GM23248 (cell line): ENCODE measurements at regions not wholly inside any gene's neighbourhood (a gene's known extent, or its start where the extent isn't known, plus 50 kb on each side); places are given as distances from the start of the nearest gene placed in this dataset.

Source experiments
- DNase-seq: peaks from one replicate; pipeline ENCODE4 v3.0.0-alpha.2; 2015
- H2AFZ ChIP-seq: fragments of 200-600 bp; sonication (generic); 2 replicates; pipeline ENCODE4 v1.6.1; 2016; ENCODE audit warnings: antibody characterized with exemption
- H3F3A ChIP-seq: fragments of 200-600 bp; sonication (generic); 2 replicates; pipeline ENCODE4 v1.6.1; 2016; ENCODE audit warnings: mild to moderate bottlenecking, antibody characterized with exemption, mixed run types; ENCODE audit not compliant: insufficient read depth
- H3K27ac ChIP-seq: fragments of 200-600 bp; sonication (generic); 2 replicates; pipeline ENCODE4 v1.5.1; 2016; ENCODE audit warnings: mild to moderate bottlenecking
- H3K27me3 ChIP-seq: fragments of 200-600 bp; sonication (generic); replicated peaks from 2 replicates; pipeline ENCODE4 v1.6.1; 2016; ENCODE audit warnings: mild to moderate bottlenecking; ENCODE audit not compliant: insufficient read depth
- H3K36me3 ChIP-seq: fragments of 200-600 bp; sonication (generic); 2 replicates; pipeline ENCODE4 v1.6.1; 2016; ENCODE audit warnings: low read depth, mild to moderate bottlenecking
- H3K4me1 ChIP-seq: fragments of 200-600 bp; sonication (generic); 2 replicates; pipeline ENCODE4 v1.6.1; 2016; ENCODE audit warnings: mild to moderate bottlenecking; ENCODE audit not compliant: insufficient read depth
- H3K4me2 ChIP-seq: fragments of 200-600 bp; sonication (generic); one replicate; pipeline ENCODE4 v1.6.1; 2016; ENCODE audit warnings: mild to moderate bottlenecking; ENCODE audit not compliant: unreplicated experiment
- H3K4me3 ChIP-seq: fragments of 200-600 bp; sonication (generic); 2 replicates; pipeline ENCODE4 v1.5.1; 2016; ENCODE audit warnings: mild to moderate bottlenecking
- H3K79me2 ChIP-seq: fragments of 200-600 bp; sonication (generic); 2 replicates; pipeline ENCODE4 v1.6.1; 2016; ENCODE audit warnings: mild to moderate bottlenecking; ENCODE audit not compliant: insufficient read depth
- H3K9ac ChIP-seq: fragments of 200-600 bp; sonication (generic); 2 replicates; pipeline ENCODE4 v1.6.1; 2016; ENCODE audit warnings: mild to moderate bottlenecking
- H3K9me2 ChIP-seq: fragments of 200-600 bp; sonication (generic); 2 replicates; pipeline ENCODE4 v1.6.1; 2016; ENCODE audit warnings: mixed run types, mild to moderate bottlenecking, moderate library complexity; ENCODE audit not compliant: insufficient read depth
- H3K9me3 ChIP-seq: fragments of 200-600 bp; sonication (generic); one replicate; pipeline ENCODE4 v1.6.1; 2017; ENCODE audit warnings: low read depth
- H4K20me1 ChIP-seq: fragments of 200-600 bp; sonication (generic); 2 replicates; pipeline ENCODE4 v1.6.0; 2016; ENCODE audit not compliant: insufficient read depth
- EZH2 ChIP-seq: fragments of 200-600 bp; sonication (generic); IDR thresholded peaks from 2 replicates; pipeline ENCODE4 v1.6.1; 2018; ENCODE audit warnings: antibody characterized with exemption, mild to moderate bottlenecking; ENCODE audit not compliant: insufficient read depth, poor library complexity, severe bottlenecking
- EZH2phosphoT487 ChIP-seq: fragments of 200-600 bp; sonication (generic); IDR thresholded peaks from 2 replicates; pipeline ENCODE4 v1.6.1; 2018; ENCODE audit warnings: antibody characterized with exemption, moderate library complexity, mild to moderate bottlenecking, low read depth; ENCODE audit not compliant: insufficient read depth
- WGBS, 2 experiments: methylation state at CpG; one replicate each; pipeline ENCODE4 v1.1.6; 2015 to 2017; ENCODE audit warnings: low lambda C conversion rate in 2 of 2, low coverage in 1 of 2; ENCODE audit errors: missing lambda C conversion rate in 2 of 2; 5-methylcytosine and 5-hydroxymethylcytosine counted together
- in situ Hi-C: fragments of 300-500 bp; cut with MboI; formaldehyde crosslinking; loops from 2 replicates; pipeline ENCODE4 v1.15.0; 2020

- Histone ChIP-seq H2AFZ (no peak overlapping the region), H3K27ac (no peak overlapping the region), H3K4me1 (no peaks in the 10 kb centered on the region), H3K27me3 (no peaks in the 10 kb centered on the region), H3K36me3 (no peaks in the 10 kb centered on the region), H3K9me3 (no peaks in the 10 kb centered on the region), H3K9me2 (no peaks in the 10 kb centered on the region), H3K79me2 (no peaks in the 10 kb centered on the region), H3F3A (no peaks in the 10 kb centered on the region), H3K9ac (no peak overlapping the region), H3K4me3 (no peak overlapping the region), H4K20me1 (no peaks in the 10 kb centered on the region), H3K4me2 (no peak overlapping the region)
- TF ChIP-seq EZH2phosphoT487 (no peak), EZH2 (no peak)
- in situ Hi-C loops: loop anchor here (10.0 to 25.0 kb wide), 2 partner anchors 596 to 1249 kb away; no protein-coding TSS in a partner anchor
- 85 to 92% methylated on average over 5 of the region's 5 CpGs for WGBS, 2 experiments
- no peak for DNase-seq
Measured at GRCh38 chr2:67833632-67834031, 229.2 kb downstream of the C1D start.

- Histone ChIP-seq H3K27ac (no peak overlapping the region), H3K4me3 (no peak overlapping the region), H3F3A (no peaks in the 10 kb centered on the region), H3K9ac (no peak overlapping the region), H3K4me2 (no peak overlapping the region), H3K4me1 (no peaks in the 10 kb centered on the region), H3K79me2 (no peaks in the 10 kb centered on the region), H3K36me3 (no peaks in the 10 kb centered on the region), H3K9me2 (no peaks in the 10 kb centered on the region), H3K9me3 (no peaks in the 10 kb centered on the region), H2AFZ (no peak overlapping the region), H3K27me3 (no peaks in the 10 kb centered on the region), H4K20me1 (no peaks in the 10 kb centered on the region)
- WGBS, 2 experiments: 85 to 86% methylated on average over 6 to 7 of the region's 7 CpGs
- in situ Hi-C loops: loop anchor here (10.0 to 25.0 kb wide), 2 partner anchors 597 to 1250 kb away; no protein-coding TSS in a partner anchor
- no peak for DNase-seq
- TF ChIP-seq EZH2phosphoT487 (no peak), EZH2 (no peak)
Measured at GRCh38 chr2:67834482-67834881, 228.3 kb downstream of the C1D start.

GRCh38 chr2:67835266-67835665 lies 227.5 kb downstream of the C1D start:
- Histone ChIP-seq H3K27me3 (no peaks in the 10 kb centered on the region), H4K20me1 (no peaks in the 10 kb centered on the region), H3K36me3 (no peaks in the 10 kb centered on the region), H3K4me1 (no peaks in the 10 kb centered on the region), H3F3A (no peaks in the 10 kb centered on the region), H3K4me2 (no peak overlapping the region), H3K9me3 (no peaks in the 10 kb centered on the region), H3K9me2 (no peaks in the 10 kb centered on the region), H3K9ac (no peak overlapping the region), H2AFZ (no peak overlapping the region), H3K4me3 (no peak overlapping the region), H3K79me2 (no peaks in the 10 kb centered on the region), H3K27ac (no peak overlapping the region)
- WGBS, 2 experiments: 93% methylated on average over 3 of the region's 3 CpGs
- DNase-seq: no peak
- TF ChIP-seq EZH2 (no peak), EZH2phosphoT487 (no peak)
- in situ Hi-C loops: loop anchor here (10.0 to 25.0 kb wide), 2 partner anchors 598 to 1250 kb away; no protein-coding TSS in a partner anchor

GRCh38 chr2:67836866-67837265 lies 225.9 kb downstream of the C1D start:
- H3K79me2 ChIP-seq: no peaks in the 10 kb centered on the region
- no peak for TF ChIP-seq EZH2phosphoT487
- no peak for TF ChIP-seq EZH2
- no peak for DNase-seq
- H4K20me1 ChIP-seq: no peaks in the 10 kb centered on the region
- in situ Hi-C loops: loop anchor here (10.0 to 25.0 kb wide), 2 partner anchors 600 to 1252 kb away; no protein-coding TSS in a partner anchor
- no peak overlapping the region for H2AFZ ChIP-seq
- no peak overlapping the region for H3K4me2 ChIP-seq
- H3K4me1 ChIP-seq: no peaks in the 10 kb centered on the region
- no peaks in the 10 kb centered on the region for H3K27me3 ChIP-seq
- WGBS, 2 experiments: 79 to 80% methylated on average over 5 of the region's 5 CpGs
- H3K9me2 ChIP-seq: no peaks in the 10 kb centered on the region
- no peaks in the 10 kb centered on the region for H3K36me3 ChIP-seq
- H3K4me3 ChIP-seq: no peak overlapping the region
- H3K27ac ChIP-seq: no peak overlapping the region
- no peak overlapping the region for H3K9ac ChIP-seq
- no peaks in the 10 kb centered on the region for H3K9me3 ChIP-seq
- no peaks in the 10 kb centered on the region for H3F3A ChIP-seq

- no peaks in the 10 kb centered on the region for H4K20me1 ChIP-seq
- no peaks in the 10 kb centered on the region for H3K27me3 ChIP-seq
- WGBS, 2 experiments: 67 to 90% methylated on average over 3 of the region's 3 CpGs
- no peaks in the 10 kb centered on the region for H3F3A ChIP-seq
- H3K36me3 ChIP-seq: no peaks in the 10 kb centered on the region
- H3K4me2 ChIP-seq: no peak overlapping the region
- no peak overlapping the region for H3K4me3 ChIP-seq
- H3K4me1 ChIP-seq: no peaks in the 10 kb centered on the region
- no peaks in the 10 kb centered on the region for H3K9me3 ChIP-seq
- H3K9me2 ChIP-seq: no peaks in the 10 kb centered on the region
- H3K27ac ChIP-seq: no peak overlapping the region
- H2AFZ ChIP-seq: no peak overlapping the region
- TF ChIP-seq EZH2phosphoT487: no peak
- no peak for TF ChIP-seq EZH2
- no peaks in the 10 kb centered on the region for H3K79me2 ChIP-seq
- in situ Hi-C loops: loop anchor here (10.0 to 25.0 kb wide), 2 partner anchors 601 to 1253 kb away; no protein-coding TSS in a partner anchor
- DNase-seq: no peak
- no peak overlapping the region for H3K9ac ChIP-seq
Measured at GRCh38 chr2:67838205-67838604, 224.6 kb downstream of the C1D start.
